ENCODE measurements at regions not wholly inside any gene's neighbourhood (a gene's known extent, or its start where the extent isn't known, plus 50 kb on each side); places are given as distances from the start of the nearest gene placed in this dataset.

GRCh38 chr1:82861749-82862148 lies 1061.0 kb downstream of the ADGRL2 start:
- DNase-seq (ENCODE audit: low read depth): no peak
- H3K4me3 ChIP-seq (ENCODE audit: low read length): no peak overlapping the region
- TF ChIP-seq CTCF (conservative IDR thresholded peaks at IDR 0.05; ENCODE audit: low read length): no peak

GRCh38 chr1:82858031-82858430 lies 1057.3 kb downstream of the ADGRL2 start:
- no peak overlapping the region for H3K4me3 ChIP-seq (ENCODE audit: low read length)
- no peak for TF ChIP-seq CTCF (conservative IDR thresholded peaks at IDR 0.05; ENCODE audit: low read length)
- DNase-seq (ENCODE audit: low read depth): no peak

GRCh38 chr1:82849460-82849859 lies 1048.7 kb downstream of the ADGRL2 start:
- no peak overlapping the region for H3K4me3 ChIP-seq (ENCODE audit: low read length)
- no peak for DNase-seq (ENCODE audit: low read depth)
- TF ChIP-seq CTCF (conservative IDR thresholded peaks at IDR 0.05; ENCODE audit: low read length): no peak

GRCh38 chr1:82848043-82848442 lies 1047.3 kb downstream of the ADGRL2 start:
- no peak for DNase-seq (ENCODE audit: low read depth)
- no peak overlapping the region for H3K4me3 ChIP-seq (ENCODE audit: low read length)
- no peak for TF ChIP-seq CTCF (conservative IDR thresholded peaks at IDR 0.05; ENCODE audit: low read length)

GRCh38 chr1:82845866-82846265 lies 1045.1 kb downstream of the ADGRL2 start:
- DNase-seq (ENCODE audit: low read depth): no peak
- no peak overlapping the region for H3K4me3 ChIP-seq (ENCODE audit: low read length)
- no peak for TF ChIP-seq CTCF (conservative IDR thresholded peaks at IDR 0.05; ENCODE audit: low read length)

GRCh38 chr1:82844911-82845827 lies 1044.4 kb downstream of the ADGRL2 start:
- H3K4me3 ChIP-seq (ENCODE audit: low read length): no peak overlapping the region
- DNase-seq (ENCODE audit: low read depth): no peak
- TF ChIP-seq CTCF (conservative IDR thresholded peaks at IDR 0.05; ENCODE audit: low read length): no peak

- TF ChIP-seq CTCF (conservative IDR thresholded peaks at IDR 0.05; ENCODE audit: low read length): no peak
- no peak for DNase-seq (ENCODE audit: low read depth)
- H3K4me3 ChIP-seq (ENCODE audit: low read length): no peak overlapping the region
Observed at GRCh38 chr1:82844447-82844846, 1043.7 kb downstream of the ADGRL2 start.
